Stimulated activated CD8-positive, alpha-beta memory T cell treated with anti-CD3 and anti-CD28 coated beads, Interleukin-2, amount 100 ng/mL, for 48 hours (primary cell): ENCODE measurements at regions not wholly inside any gene's neighbourhood (a gene's known extent, or its start where the extent isn't known, plus 50 kb on each side); places are given as distances from the start of the nearest gene placed in this dataset.

Source experiments
- DNase-seq, 2 donors: peaks; one replicate each; pipeline ENCODE4 v3.0.0-alpha.2; 2020; ENCODE audit warnings: low read depth in 2 of 2

DNA sequence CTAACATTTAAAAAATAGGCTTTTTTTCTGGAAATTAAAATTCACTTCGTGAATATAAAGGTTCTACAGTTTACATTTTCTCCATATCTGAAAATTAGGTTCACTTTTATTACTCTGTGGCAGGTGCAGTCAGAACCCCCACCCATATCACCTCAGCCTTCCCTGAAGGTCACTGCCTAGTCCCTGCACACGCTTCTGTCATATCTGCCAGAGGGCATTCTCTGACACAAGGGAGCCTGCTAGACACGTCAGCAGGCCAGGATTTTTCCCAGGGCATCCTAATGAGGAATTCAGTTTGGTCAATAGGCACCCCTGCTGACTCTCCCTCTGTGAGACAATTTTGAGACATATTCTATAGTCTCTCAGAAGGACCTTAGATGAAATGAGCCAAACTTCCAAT, 475.7 kb upstream of the PKDCC start:
- DNase-seq: no peak

DNA sequence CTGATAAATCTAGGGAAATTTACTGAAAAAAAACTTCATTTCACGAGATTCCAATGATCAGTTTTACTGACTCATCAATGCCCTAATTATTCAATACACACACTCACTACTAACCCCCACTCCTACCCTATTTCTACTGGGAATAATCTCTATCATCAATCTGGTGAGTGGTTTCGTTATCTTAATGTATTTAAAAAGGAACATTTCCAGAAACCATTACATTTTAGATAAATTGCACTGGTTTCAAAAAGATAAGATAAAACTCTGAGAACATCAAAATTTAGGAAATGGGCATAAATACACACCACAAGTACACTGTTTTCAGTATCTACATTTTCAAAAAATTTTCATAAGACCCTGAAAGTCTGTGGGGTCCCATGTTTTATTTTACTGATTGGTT, 471.4 kb upstream of the PKDCC start:
- DNase-seq: no peak

DNA sequence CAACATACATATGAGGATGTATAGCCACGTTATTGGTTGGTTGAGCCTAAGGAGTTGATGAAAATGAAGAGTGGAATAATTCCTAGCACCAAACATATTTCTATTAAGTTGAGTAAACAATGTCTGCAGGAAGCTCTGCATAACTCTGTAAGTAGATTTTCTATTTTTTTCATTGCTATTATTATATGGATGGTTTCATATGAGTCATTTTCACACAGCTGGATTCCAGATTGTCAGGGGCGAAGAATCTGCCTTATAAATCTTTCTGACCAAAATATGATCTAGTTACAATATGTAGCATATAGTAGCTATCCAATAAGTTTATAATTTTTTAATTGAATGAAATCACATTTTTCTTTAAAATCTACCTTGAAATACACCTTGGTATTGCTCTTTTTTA, 468.0 kb upstream of the PKDCC start:
- no peak for DNase-seq

DNA sequence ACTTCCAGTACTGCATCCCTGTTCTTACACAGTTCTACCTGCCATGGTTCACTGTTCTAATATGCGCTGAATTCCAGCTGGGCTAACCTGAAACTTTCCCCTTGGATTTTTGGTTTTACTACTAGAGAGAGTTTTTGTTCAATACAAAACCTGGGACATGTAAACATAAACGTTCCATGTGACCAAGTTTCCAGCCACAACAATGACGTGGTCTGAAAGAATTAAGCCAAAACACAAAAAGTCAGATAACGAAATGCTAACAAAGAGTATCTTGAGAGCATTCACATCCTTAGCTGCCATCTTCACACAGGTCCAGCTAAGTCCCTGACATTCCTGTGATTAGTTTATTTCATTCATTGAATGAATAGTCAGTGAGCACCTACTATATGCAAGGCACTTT, 467.0 kb upstream of the PKDCC start:
- no peak for DNase-seq

DNA sequence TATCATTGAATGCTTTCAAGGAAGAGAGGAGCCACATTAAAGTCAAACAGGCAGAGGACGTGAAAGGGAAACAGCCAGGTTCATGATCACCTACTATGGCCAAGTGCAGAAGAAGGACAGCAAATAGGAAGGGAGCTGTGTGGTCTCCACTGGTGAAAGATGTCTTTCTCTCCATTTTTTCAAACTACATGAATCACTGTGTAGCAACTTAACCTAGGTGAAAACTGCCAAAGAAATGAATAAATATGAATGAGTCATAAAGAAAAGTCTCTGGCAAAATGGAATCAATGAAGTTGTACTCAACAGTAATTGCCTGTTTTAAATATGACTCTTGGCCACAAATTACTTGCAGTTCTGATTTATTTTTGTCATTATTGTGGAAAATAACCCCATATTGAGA, 452.6 kb upstream of the PKDCC start:
- no peak for DNase-seq

DNA sequence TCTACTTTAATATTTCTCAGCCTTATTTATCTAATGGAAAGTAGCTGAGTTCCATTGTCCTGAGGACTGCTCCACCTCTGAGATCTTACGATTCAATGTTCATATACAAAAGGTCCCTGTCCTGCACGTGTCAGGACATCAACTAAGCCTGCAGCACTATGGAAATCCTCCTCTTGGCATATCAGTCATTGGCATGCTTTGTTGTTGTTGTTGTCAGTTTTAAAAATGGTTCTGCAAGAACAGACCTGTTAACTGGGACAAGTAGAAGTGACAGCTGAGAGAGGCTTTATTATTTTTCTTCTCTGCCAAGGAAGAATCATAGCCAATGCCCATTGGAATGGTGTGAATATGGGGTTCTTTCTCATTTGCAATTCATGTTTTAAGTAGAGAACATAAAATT, 450.1 kb upstream of the PKDCC start:
- no peak for DNase-seq

DNA sequence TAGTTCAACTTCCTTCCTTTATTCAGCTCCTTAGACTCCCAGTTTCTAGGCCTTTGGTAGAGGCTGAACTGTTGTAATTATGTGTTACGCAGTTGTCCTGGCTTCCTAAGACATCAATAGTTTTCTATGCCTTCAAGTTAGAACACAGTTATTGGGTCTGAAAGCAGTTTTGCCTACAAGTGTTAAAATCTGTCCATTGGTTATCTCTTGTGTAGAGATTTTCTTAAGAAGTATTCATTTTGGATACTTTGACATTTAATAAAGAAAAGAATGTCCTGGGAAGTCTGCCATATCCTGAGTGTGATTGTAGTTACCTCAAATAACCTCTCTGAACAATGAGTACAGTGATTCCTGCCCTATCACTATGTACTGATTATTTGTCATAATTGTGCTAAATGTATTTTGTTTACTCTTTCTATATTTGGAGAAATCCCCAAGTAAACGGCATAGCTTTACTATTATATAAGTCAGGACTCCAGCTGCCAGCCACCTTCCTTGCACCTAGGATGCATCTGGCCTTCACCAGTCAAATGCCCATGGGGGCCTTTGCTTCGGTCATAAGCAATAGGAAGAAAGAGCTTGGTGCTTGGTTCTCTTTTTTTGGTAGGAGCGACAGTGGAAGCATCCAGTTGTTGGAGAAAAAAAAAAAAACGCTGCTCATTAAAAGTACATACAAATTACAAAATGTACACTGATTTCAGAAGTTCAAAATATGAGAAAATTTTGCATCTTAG, 449.5 kb upstream of the PKDCC start:
- DNase-seq: no peak

DNA sequence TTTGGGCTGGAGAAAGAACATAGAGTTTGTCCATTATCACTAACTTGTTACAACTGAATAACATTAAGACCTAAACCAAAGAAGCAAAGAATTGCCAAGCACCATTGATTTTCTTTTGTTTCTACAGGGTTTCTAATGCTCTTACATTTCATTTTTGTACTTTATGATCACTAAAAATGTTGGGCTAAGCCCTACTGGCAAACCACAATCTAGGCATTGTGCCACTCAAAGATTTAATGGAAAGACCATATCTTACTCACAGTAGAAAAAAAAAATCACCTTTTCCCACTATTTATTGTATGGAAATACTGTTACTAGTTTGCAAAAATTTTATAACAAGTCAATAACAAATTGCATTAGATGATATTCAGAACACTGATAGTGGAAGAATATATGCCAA, 447.4 kb upstream of the PKDCC start:
- DNase-seq: no peak

DNA sequence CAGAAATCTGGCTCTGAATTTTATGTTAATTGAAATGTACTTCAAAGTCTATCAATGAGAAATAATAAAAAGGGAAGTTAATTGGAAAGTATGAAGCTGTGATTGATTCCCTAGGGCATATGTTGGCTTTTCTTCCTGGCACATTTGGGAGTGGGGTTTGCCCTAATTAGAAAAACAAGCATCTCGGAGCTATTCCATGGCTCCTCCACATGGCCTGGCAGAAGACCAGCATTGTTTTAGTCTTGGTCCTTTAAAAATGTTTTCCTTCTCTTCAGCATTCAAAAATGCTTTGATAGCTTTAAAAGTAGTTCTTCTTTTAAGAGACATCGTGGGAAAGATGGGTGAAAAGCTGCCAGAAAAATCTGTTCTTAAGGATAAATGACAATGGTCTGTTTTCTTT, 445.5 kb upstream of the PKDCC start:
- DNase-seq: no peak

DNA sequence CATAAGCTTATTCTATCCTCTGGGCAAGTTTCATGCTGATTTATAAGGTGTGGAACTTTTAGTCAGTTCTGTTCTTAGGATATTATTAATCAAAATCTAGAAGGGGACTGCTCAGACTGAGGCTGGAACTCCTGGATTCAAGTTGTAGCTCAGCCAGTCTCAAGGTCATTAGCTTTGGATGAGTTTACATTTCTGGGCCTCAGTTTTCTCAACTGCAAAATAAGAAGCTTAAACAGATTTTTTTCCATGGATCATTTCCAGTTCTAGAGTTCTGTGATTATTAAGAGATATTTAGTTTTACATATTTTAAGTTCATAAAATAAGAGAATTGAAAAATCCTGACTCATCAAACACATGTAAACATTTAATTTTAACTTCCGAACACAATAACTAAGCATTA, 442.5 kb upstream of the PKDCC start:
- DNase-seq: no peak

DNA sequence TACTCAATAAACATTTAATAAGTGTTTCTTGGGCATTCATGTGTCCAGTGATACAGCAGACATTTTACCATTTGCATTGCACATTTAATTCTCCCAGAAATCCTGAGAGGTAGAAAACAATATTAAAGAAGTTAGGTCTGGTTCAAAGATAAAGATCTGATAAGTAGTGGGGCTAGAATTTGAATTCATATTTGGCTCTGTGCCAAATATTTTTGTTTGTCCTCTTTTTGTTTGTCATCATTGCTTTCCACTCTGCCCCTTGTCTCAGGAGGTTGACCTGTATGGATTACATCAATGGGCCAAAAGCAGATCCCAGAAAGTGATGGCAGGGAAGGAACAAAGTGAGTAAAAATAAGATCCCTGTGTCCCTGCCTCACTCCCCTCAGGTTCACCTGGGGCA, 441.9 kb upstream of the PKDCC start:
- no peak for DNase-seq

DNA sequence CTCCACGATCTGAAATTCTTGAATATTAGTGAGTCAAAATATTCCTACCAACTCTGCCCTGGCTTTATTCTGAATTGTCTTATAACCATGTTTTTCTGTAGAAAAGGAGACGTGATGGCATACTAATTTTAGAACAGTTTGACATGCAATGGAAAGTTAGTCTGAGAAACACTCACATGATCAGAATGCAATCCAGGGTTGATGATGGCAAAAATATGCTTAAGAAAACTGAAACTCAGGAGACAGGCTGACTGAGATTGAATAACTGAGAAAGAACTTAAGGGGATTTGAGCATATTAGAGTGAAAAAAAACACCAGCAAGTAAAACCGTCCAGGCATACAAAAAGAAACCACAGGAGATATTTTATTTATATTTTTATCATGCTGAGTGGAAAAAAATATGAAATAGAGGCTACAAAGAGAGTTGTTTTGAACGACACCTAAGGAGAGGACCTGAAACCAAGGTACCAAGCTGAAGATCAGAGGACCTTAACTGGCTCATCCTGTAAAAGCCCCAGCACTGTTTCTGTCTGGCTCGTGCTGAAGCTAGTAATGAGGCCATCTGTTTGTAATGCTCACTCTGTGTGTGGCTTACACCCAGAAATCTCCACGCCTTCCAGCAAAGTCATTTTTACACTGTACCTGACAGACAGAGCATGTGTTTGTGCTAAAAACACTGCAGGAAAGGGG, 437.2 kb upstream of the PKDCC start:
- DNase-seq: no peak

DNA sequence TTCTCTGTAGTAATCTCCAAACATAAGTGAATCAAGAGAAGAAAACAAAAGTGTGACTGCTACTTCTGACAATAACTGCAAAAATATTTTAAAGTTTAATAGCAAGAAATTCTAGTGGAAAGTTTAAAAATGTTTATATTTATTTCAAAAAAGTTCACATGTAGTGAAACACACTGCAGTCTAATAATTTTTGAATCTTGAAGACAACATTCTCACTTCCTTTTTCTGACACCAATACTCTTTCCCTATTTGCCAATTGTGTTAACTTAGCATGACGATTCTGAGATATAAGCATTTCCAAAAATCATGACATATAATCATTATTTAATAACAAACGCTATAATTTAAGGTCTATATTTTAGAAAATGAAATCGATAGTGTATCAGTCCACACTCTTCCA, 429.1 kb upstream of the PKDCC start:
- no peak for DNase-seq

DNA sequence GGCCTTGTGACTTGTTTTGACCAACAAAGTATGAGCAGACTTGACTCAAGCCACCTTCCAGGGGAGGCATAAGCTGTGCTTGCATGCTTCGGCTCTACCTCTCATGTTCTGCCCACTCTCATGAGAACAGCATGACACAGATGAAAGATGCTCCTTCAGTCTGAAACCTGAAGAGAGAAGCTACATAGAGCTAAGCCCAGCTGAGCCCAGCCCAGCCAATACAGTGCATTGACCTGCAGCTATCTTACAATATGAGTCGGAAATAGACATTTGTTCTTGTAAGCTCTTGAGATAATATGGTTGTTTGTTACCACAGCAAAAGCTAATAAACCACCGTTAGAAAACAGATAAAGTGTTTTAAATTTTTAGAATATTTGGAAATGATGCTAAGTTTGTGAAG, 426.7 kb upstream of the PKDCC start:
- DNase-seq: no peak

DNA sequence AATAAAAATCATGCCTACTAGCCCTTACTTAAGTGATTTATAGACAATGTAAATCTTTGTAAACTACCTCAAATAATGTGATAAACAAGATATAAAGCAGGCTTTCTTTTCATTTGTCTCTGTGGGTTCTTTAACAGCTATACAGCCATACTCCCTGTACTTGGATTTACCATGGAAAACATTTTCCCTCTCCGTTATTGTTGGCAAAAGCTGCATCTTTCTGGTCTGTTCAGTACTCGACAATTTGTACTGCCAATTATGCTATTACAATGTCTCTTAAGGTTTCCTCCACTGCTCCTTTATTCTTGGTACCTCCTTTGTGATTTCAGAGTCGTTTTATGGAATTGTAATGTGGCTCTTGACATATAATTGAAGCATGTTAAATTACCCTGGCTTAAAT, 426.3 kb upstream of the PKDCC start:
- DNase-seq: no peak

DNA sequence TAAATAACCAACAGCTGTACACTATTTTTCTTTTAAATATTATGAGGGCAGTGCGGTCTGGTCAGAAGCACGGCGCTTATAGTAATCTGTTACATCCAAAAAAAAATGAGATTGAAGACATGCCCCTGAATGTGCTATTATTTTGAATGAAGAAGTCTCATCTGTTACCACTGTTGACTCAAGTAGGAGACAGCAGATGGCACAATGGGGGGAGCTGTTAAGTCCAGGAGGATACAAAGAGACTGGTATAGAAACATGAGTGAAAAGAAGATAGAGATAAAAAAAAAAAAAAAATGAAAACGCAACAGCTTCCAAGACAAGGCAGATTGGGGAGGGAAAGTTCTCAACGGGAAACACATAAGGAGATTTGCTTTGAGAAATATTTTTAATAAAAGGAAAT, 425.5 kb upstream of the PKDCC start:
- no peak for DNase-seq

DNA sequence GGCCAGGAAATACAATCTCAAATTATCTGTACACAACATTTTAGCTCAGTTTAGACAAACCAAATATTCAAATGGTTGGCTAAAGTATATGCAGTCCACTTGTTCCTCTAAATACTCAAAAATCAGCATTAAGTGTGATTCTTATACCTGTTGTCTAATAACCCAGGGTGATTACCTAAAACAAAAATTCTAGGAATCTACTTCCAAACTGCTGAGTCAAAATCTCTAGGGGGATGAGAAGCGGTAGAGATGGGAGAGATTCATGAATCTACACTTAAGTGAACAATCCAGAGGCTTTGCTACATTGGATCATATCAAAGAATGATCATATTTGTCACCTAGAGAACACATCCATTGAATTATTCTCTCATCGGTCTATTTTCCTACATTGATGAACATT, 420.9 kb upstream of the PKDCC start:
- DNase-seq: no peak

DNA sequence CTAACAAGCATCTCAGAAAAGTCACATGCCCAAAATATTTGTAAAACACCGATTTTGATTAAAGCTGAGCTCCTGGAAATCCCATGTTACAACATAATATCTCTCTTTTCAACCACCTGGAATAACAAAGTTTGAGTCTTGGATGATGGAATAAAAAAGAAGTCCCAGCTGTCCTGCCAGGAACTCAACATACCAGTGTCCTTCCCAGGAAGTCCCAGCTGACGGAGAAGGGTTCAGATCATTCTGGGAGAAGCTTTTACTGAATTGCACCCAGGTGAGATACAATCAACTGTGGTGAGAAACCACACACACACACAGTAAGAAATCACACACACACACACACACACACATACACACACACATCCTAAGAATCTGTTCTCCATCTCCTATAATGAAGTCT, 413.1 kb upstream of the PKDCC start:
- no peak for DNase-seq

DNA sequence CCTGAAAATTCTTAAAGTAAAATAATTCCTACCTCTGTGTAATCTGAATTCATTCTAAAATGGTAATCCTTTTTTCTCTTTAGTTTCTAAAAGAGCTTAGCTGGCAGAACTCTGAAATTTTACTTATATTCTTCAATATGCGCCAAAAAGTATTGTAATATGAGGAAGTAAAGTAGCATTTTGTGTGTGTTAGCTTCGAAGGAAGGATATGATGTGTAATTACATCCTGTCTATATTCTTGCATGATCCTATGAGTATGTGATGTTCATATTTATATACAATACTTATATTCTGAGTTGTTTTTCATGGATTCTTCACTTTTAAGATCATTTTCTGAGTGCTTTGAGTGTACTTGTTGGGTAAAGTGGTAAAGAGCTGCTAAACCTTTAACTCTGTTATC, 402.9 kb upstream of the PKDCC start:
- DNase-seq: no peak

DNA sequence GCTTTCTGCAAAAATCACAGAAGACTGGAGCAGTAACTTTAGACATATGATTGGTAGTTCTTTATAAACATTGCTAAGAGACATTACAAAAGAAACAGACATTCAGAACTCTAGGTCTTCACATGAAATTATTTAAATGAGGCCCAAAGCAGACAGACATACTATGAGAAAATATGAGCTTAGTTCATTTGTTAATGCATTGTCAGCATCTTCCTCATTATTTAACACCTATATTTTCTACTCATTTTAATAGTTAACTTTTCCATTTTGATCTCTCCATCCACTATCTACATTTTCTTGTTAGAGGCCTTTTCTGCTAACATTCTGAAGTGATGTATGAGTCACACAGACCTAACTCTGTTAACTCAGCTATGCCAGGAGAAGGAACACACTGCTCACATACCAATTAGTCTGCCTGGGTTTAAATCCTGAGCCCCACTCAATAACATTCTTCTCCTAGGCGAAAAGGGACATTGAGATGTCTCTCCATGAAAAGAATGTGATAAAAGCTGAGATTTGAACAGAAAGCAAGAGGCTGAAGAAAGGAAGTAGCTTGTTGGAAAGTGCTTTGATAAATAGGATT, 400.3 kb upstream of the PKDCC start:
- no peak for DNase-seq

DNA sequence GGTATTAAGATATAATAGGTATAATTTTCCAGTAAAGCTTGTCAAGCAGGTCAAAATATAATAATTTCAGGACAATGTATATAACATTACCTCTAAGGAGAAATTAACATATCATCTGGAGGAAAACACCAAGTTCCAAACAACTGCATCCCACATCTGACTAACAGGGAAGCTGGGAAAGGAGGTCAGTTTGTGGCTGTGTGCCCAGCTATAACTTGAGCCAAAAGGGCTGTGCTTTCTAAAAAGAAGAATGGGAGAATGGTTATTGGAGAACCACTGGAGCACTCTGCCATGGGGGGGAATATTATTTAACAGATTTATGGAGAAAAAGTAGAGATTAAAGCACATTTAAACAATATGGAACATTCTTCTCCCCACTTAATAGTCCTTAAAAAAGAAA, 390.6 kb upstream of the PKDCC start:
- DNase-seq: no peak

DNA sequence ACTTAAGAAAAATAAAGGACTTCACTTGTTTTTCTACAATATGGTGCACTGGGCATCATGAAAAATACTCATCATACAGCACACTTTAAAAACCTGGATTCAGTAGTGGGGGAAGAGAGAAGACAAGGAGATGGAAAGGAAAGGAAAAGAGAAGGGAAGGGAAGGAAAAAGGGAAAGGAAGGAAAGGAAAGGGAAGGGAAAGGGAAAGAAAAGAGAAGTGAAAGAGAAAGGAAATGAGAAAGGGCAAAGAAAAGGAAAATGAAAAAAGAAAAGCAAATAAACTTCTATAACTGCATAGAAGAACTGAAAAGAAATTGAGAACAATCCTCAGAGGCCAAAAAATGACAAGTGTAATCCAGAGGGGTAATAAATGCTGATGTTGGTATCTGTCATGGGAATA, 388.1 kb upstream of the PKDCC start:
- DNase-seq: no peak

DNA sequence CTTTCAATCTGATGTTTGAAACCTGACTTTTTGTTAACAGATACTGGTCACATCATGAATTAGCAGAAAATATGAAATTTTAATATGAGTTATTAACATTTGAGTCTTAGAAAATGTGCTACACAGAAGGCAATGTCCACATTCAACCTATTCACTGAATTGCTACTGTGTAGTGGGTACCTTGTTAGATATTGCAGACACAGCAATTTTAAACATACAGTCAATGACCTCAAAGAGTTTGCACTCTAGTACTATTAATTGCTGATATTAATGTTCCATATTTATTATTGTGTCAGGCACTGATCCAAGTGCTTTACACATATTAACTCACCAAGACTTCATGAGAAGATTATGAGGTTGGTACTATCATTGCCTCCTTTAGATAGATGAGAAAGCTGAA, 385.4 kb upstream of the PKDCC start:
- no peak for DNase-seq

DNA sequence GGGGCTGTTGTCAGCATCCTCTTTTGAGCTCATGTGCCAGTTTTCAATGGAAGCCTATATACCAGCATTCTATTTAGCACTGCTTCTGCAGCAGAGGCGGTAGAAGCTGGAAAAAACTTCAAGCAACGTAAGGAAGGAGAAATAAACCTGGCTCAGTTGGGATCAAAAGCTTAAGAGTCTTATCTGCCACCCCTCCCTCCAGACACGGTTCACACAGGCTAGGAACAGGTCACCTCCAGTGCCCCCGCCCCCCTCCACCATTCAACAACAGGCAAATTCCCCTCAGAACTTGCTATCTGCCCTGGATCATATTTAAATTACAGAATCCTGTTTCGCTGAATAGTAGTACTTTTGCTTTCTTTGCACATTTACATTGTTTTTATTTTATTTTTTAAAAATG, 384.8 kb upstream of the PKDCC start:
- DNase-seq: no peak
